Astrocyte of the cerebellum (primary cell): ENCODE measurements at regions not wholly inside any gene's neighbourhood (a gene's known extent, or its start where the extent isn't known, plus 50 kb on each side); places are given as distances from the start of the nearest gene placed in this dataset.
A peak's percentile ranks its signal among the peaks of the same experiment; 100 is the strongest.
"Not testable (repeated sequence)": the region's sequence is repeated elsewhere in the genome, so short reads cannot be mapped to it uniquely, and the experiment has no call there.

Source experiments
- DNase-seq: peaks from one replicate; pipeline ENCODE4 v3.0.0-alpha.2; 2011; ENCODE audit warnings: low read depth
- H3K4me3 ChIP-seq: 2 replicates; pipeline ENCODE4 v1.5.1; 2011; ENCODE audit warnings: mild to moderate bottlenecking, low read depth, low read length, moderate library complexity
- in situ Hi-C: cut with HindIII; loops from 2 replicates; pipeline ENCODE4 v1.10.0; 2017; ENCODE audit warnings: low sequenced_read_pairs
- TF ChIP-seq, protein P1 (sequence below): IDR thresholded peaks from 2 replicates; pipeline ENCODE4 v1.5.1; 2012; ENCODE audit warnings: low read length, low read depth, moderate library complexity, mild to moderate bottlenecking; ENCODE audit errors: missing control alignments

- DNase-seq = no peak
- TF ChIP-seq, protein P1, sequence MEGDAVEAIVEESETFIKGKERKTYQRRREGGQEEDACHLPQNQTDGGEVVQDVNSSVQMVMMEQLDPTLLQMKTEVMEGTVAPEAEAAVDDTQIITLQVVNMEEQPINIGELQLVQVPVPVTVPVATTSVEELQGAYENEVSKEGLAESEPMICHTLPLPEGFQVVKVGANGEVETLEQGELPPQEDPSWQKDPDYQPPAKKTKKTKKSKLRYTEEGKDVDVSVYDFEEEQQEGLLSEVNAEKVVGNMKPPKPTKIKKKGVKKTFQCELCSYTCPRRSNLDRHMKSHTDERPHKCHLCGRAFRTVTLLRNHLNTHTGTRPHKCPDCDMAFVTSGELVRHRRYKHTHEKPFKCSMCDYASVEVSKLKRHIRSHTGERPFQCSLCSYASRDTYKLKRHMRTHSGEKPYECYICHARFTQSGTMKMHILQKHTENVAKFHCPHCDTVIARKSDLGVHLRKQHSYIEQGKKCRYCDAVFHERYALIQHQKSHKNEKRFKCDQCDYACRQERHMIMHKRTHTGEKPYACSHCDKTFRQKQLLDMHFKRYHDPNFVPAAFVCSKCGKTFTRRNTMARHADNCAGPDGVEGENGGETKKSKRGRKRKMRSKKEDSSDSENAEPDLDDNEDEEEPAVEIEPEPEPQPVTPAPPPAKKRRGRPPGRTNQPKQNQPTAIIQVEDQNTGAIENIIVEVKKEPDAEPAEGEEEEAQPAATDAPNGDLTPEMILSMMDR = no peak
- in situ Hi-C loops = no loop called here
- H3K4me3 ChIP-seq = no peak overlapping the region
These were observed 262.3 kb downstream of the SOX9 start for GRCh38 chr17:72382971-72383722.

DNA sequence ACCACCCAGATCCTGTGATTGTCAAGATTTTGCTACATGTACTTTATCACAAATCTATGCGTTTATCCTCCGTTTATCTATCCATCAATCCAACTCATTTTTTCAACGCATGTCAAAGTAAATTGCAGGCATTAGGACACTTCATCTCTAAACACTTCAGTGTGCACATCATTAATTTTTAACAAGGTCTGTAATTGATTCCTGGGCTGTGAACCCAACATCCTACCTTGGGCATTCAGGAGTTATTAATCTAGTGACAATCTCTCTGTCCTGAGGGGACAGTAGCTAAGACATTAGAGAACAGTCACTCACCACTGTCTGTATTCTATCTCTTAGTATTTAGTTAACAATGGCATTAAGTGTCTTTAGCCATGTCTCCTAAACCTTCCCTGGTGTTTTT lies 264.7 kb downstream of the SOX9 start:
- in situ Hi-C loops = no loop called here
- no peak for DNase-seq
- TF ChIP-seq, protein P1 = no peak
- H3K4me3 ChIP-seq = no peak overlapping the region

- in situ Hi-C loops, DNase-seq: not testable (repeated sequence)
These were observed 265.4 kb downstream of the SOX9 start for GRCh38 chr17:72386173-72386572.

DNA sequence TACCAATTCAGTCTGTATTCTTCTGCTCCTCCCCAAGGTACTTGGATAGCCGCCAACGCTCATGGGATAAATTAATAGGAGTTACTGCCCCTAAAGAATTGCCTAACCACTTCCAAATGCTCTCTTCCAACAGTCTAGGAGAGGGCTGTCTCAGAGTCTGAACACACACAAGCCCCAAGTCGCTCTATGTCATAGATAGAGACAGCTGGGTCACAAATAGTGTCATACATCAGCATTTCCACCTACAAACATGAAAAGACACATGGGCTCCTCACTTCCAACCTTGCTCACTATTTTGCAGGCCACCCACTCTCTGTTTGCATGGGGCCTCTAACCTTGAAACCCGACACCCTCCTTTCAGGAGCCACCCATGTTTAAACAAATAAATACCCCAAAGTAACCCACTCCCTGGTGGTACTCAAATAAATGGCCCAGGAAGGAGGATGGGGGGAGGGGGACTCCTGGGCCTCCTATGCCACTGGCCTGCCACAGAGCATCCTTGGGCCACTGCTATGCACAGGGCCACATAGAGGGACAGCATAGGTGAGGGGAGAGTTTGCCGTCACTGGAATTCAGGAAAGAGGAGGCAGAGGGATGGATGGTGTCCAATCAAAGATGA lies 265.9 kb downstream of the SOX9 start:
- TF ChIP-seq, protein P1 = no peak
- no peak overlapping the region for H3K4me3 ChIP-seq
- in situ Hi-C loops = no loop called here
- no peak for DNase-seq

More at GRCh38 chr17:72386173-72386572, 265.4 kb downstream of the SOX9 start:
- H3K4me3 ChIP-seq = not testable (repeated sequence)

DNA sequence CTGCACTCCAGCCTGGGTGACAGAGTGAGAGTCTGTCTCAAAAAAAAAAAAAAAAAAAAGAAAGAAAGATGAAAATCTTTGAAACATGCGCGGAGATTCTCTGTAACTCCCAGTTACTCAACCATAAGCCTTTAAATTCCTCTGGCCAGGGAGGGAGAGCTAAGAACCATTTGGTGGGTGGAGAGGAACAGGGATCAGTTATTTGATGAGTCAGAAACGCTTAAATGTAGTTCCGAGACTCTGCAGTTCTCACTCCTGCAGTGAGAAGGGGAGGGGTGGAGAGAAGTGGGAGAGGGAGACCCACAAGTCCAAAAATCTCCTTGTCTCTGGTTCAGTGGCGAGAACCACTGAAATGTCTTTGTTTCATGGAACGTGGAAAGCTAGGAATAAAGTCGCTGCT lies 266.7 kb downstream of the SOX9 start:
- TF ChIP-seq, protein P1 = no peak
- DNase-seq = peak; percentile 55
- in situ Hi-C loops = no loop called here
- no peak overlapping the region for H3K4me3 ChIP-seq

- TF ChIP-seq, protein P1 = no peak
These were observed 267.1 kb downstream of the SOX9 start for GRCh38 chr17:72387969-72388368.

More at GRCh38 chr17:72387969-72388368, 267.1 kb downstream of the SOX9 start:
- H3K4me3 ChIP-seq = no peak overlapping the region
- no peak for DNase-seq
- in situ Hi-C loops = no loop called here
